HG02588 (cell line): ENCODE measurements at regions not wholly inside any gene's neighbourhood (a gene's known extent, or its start where the extent isn't known, plus 50 kb on each side); places are given as distances from the start of the nearest gene placed in this dataset.
"Not testable (repeated sequence)": the region's sequence is repeated elsewhere in the genome, so short reads cannot be mapped to it uniquely, and the experiment has no call there.

Experiments used
- ATAC-seq: cut with Tn5 transposase; IDR thresholded peaks from one replicate; pipeline ENCODE4 v1.9.1; 2021; ENCODE audit warnings: mild to moderate bottlenecking, moderate library complexity; ENCODE audit not compliant: unreplicated experiment

- no peak for ATAC-seq
Observed at GRCh38 chr16:27600381-27600780, 50.4 kb downstream of the KATNIP start.

DNA sequence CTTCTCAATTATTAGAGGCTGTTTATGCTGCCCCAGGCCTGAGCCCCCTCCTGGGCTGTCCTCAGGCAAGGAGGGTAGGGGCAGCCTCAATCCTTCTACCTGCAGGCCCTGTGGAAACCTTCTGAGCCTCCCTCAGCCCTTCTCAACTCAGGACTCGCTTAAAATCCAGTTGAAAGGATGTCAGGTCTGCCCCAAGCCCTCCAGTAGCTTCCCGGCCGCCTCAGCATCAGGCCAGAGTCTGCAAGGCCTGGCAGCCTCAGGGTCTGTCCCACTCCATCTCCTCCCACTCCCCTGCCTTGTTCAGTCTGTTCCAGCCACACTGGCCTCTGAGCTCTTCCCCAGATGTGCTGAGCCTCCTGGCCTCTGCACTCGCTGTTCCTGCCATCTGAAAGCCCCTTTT, 52.2 kb downstream of the KATNIP start:
- no peak for ATAC-seq

- not testable (repeated sequence) for ATAC-seq
Observed at GRCh38 chr16:27605500-27606106, 55.7 kb downstream of the KATNIP start.

DNA sequence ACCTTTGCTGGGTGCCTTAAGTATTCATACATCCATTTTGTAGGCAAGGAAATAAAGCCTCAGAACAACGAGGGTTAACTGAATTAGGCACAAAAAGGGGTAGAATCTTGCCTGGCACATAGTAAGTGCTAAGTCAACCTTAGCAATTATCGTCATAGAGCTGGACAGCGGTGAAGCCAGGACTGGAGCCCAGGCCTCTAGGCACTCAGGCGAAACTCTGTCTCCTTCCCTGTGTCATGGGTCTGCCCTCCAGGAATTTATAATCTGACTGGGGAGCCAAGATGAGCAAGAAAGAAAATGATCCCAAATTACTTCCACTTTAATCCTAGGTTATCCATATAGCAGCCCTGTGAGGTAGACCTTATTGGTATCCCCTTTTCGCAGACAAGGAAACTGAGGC, 61.4 kb downstream of the KATNIP start:
- no peak for ATAC-seq

DNA sequence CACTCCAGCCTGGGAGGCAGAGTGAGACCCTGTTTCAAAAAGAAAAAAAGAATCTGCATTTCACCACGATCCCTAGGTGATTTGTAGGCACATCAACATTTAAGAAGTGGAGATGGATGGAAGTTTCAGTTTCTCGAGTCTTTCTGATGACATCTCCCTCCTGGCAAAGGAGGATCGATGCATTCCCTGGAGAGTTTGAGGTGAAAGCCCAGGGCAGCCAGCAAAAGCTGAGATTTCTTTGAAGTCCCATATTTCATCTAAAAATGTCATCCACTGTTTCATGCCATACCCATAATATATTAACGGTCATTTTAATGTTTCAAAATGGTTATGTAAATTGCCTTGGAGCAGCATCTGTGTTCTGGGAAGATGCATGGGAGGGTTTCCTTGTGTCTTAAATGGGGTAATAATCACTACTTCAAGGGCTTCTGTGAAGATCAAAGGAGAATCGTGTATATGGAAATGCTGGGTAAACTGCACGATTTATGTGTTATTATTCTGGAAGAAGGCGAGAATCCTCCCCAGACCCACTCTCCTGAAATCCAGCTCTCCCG, 63.4 kb downstream of the KATNIP start:
- no peak for ATAC-seq

DNA sequence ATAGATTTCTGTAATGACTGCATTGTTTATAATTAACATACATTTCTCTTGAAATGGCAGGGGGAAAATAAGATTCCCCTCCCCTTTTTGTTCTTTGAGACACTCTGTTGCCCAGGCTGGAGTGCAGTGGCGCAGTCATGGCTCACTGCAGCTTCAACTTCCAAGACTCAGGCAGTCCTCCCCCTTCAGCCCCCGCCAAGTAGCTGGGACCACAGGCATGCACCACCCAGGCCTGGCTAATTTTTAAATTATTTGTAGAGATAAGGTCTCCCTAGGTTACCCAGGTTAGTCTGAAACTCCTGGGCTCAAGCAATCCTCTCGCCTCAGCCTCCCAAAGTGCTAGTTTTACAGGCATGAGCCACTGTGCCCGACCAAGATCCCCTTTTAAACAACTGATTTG, 67.7 kb downstream of the KATNIP start:
- no peak for ATAC-seq

DNA sequence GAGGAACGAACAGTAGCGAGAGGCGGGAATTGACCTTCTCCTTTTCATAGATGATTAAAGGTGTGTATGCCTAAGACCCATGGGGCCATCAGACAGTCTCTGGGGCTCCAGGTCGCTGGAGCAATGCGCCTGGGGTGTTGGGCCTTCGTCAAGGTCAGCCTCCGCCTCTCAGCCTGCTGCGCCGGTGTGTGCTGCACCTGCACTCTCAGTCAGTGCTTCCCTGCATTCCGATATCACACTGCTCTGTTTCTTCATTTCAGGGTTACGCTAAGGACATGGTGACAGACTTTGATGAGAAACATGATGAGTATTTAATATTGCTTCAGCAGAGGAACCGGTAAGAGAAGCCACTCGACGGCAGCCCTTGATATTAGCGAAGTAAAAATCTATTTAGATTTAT, 68.2 kb downstream of the KATNIP start:
- no peak for ATAC-seq

GRCh38 chr16:27618606-27619327, 68.8 kb downstream of the KATNIP start:
- ATAC-seq, result no peak

GRCh38 chr16:27620541-27620940, 70.6 kb downstream of the KATNIP start:
- no peak for ATAC-seq

DNA sequence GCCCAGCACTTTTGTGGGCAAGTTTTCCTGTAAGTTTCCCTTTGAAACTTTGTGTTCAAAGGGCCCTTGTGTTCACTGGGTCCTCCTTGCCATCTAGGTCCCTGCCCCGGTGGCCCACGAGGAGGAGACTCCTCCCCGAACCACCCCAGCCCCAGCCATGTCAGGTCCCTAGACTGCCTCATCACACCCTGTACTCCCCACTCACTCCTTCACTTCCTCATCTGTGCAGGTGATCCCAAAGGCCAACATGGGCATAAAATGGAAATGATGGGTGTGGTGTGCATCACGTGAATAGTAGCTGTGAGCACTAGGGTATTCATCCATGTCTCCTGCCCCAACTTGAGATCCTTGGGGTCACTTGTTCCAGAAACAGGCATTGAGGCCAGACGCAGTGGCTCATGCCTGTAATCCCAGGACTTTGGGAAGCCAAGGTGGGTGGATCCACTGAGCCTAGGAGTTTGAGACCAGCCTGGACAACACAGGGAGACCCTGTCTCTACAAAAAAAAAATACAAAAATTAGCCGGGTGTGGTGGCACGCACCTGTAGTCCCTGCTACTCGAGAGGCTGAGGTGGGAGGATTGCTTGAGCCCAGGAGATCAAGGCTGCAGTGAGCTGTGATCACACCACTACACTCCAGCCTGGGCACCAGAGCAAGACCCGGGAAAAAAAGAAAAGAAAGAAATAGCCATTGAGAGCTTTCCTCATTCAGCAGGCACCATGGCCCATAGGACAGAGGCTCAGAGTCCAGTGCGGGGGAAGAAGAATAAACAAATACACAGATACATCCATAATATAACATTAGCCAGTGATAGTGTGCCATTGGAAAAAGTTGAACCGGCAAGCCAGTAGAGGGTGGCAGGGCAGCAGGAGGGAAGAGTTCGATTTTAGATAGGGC, 74.5 kb downstream of the KATNIP start:
- no peak for ATAC-seq

DNA sequence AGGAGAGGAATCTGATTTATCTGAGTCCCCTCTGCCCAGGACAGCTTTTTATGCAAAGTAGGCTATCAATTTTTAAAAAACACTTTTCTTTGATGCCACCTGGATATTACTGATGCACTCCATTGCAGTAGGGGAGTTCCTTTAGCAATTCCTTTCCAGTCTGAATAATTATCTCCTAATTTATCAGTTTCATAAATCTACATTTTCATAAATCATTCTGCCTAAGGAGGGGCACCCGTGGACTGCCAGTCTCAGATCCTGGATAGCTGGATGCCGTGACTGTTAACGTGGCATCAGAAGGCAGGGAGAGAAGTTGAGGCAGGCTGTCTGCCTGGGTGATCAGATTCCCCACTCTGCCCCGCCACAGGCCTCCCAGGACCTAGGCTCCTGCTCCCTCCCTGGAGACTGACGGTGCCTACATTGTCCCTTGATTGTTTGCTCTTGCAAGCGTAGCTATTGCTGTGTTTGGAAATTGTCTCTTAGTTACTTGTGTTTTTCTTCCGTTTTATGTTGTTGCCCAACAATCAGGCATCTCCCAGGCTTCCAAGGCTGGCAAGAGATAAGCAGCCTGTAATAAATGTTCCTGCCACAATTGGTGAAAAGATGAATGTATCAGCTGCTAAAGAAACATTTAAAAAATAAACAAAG, 75.2 kb downstream of the KATNIP start:
- no peak for ATAC-seq

DNA sequence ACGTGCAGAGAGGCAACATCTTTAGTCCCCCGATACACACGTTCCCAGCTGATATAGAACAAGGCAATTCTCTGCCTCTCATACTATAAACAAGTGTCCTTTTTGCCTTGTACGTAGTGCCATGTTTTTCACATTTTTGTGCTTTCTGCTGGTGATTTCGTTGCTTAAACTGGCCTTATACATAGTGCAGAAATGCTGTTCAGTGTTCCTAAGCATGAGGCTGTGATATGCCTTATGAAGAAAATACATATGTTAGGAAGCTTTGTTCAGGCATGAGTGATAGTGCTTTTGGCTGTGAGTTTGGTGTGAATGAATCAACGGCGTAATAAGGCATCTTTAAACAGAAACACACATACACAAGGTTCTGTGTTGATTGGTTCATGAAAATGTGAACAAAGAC, 77.2 kb downstream of the KATNIP start:
- ATAC-seq, result no peak

DNA sequence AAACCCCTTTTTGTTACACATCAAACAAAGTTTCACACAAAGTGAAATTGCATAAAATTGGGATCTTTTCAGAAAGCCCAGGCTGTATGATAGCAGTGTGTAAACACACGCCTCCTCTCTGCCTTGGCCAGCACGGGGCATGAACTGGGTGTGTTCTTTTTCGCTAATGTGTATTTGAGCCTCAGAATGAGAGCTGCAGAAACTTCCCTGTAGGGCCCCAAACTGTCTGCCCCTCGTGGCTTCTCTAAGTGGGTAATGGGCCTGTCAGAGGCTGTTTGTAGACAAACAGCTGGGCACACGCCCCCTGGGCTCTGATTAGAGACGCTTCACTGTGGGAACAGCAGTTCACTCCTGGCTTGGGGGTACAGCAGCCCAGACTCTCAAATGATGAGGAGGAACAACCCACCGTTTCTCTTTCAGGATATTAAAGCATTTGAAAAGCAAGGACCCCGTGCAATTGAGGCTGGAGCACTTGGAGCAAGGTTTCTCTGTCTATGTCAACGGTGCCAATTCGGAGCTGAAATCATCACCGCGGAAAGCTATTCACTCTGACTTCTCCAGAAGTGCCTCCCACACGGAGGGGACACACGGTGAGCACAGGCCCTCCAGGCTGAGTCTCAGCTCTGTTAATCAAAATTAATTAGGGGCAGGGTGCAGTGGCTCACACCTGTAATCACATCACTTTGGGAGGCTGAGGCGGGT, 78.4 kb downstream of the KATNIP start:
- no peak for ATAC-seq

DNA sequence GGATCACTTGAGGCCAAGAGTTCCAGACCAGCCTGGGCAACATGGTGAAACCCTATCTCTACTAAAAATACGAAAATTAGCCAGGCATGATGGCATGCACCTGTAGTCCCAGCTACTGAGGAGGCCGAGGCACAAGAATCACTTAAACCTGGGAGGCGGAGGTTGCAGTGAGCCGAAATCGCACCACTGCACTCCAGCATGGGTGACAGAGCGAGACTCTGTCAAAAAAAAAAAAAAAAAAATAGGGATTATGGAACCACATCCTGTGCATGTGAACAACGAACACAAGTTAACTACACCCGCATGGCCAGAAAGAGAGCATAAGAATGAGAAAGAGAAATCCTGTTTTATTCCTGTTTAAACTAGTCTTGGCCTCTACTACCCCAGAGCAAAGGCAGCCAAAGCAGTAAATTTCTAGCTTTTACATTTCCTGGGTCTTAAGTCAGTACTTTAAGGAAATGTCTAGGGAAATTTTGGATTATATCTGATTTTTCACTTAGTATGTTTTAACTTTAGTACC, 79.1 kb downstream of the KATNIP start:
- ATAC-seq, result not testable (repeated sequence)

DNA sequence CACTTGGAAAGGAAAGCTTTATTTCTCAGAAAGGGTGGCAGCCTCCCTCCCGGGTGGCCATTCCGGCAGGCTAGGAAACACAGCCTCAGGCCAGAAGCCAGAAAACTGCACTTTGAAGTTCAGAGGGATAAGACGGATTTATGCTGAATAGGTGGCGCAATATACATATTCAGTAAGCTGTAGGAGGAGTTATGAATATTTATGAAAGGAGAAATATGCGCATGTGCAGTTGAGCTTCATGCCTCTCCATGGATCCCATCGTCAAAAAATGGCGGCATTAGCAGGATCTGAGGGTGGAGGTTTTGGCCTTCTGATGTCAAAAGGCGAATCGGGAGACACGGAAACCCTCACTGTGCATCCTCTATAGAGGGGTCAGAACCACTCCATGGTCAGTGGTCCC, 82.3 kb downstream of the KATNIP start:
- ATAC-seq, result no peak

- no peak for ATAC-seq
Observed at GRCh38 chr16:27633221-27633620, 83.3 kb downstream of the KATNIP start.

GRCh38 chr16:27633721-27634120, 83.8 kb downstream of the KATNIP start:
- no peak for ATAC-seq

DNA sequence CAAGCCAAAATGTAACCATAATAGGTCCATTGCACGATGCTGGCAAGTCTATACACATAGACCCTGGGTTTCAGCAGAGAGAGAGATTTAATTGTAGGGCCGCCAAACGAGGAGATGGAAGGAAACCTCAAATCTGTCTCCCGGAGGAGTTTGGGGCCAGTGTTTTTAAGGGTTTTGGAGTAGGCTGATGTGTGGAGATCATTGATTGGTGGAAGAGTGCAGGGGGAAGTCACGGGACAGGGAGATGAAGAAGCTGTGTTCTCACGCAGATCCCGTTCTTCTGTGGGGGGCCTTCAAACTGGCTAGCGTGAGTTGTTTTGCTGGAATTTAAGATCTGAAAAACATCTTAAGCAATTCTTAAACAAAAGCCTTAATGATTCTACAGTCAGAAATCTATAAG, 84.8 kb downstream of the KATNIP start:
- no peak for ATAC-seq

DNA sequence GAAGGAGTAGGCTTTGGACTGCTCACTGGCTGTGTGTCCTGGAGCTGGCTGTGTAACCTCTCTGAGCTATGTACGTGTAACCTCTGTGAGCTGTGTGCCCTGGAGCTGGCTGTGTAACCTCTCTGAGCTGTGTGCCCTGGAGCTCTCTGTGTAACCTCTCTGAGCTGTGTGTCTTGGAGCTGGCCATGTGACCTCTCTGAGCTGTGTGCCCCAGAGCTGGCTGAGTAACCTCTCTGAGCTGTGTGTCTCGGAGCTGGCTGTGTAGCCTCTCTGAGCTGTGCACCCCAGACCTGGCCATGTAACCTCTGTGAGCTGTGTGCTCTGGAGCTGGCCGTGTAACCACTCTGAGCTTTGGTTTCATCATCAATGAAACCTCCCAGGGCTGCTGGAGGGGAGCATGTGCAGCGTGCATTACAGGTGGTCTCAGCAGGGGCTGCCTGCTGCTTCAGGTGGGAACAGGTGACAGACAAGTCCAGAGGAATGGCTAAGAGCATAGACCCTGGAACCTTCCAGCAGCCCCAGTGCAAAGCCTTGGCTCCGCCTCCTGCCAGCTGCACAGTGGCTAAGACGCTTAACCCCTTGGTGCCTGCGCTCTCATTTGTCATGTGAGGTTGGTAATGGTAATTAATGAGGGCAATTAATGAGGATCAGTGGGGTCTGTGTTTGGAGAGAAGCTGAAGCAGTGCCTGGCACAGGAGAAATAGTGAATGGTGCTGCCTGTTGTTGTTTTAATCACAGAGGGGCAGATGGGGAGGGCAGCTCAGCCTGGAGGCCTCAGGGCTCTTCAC, 86.7 kb downstream of the KATNIP start:
- ATAC-seq, result no peak
